Uterus (tissue), 2 donors: ENCODE measurements at regions not wholly inside any gene's neighbourhood (a gene's known extent, or its start where the extent isn't known, plus 50 kb on each side); places are given as distances from the start of the nearest gene placed in this dataset.

ENCODE experiments used
- POLR2A ChIP-seq, 2 donors: fragments of 450-650 bp; IDR thresholded peaks; one replicate each; pipeline ENCODE4 v1.6.1; 2016; ENCODE audit warnings: antibody characterized with exemption in 2 of 2, mild to moderate bottlenecking in 1 of 2, moderate library complexity in 1 of 2
- TF ChIP-seq, protein P1 (sequence below), 4 experiments: fragments of 200-600 bp in 2 of 4; fragments of 450-650 bp in 2 of 4; sonication (generic) in 2 of 4; IDR thresholded peaks; one replicate each; pipeline ENCODE4 v1.5.1; 2016 to 2019; ENCODE audit warnings: antibody characterized with exemption in 4 of 4, mild to moderate bottlenecking in 2 of 4, moderate library complexity in 1 of 4

DNA sequence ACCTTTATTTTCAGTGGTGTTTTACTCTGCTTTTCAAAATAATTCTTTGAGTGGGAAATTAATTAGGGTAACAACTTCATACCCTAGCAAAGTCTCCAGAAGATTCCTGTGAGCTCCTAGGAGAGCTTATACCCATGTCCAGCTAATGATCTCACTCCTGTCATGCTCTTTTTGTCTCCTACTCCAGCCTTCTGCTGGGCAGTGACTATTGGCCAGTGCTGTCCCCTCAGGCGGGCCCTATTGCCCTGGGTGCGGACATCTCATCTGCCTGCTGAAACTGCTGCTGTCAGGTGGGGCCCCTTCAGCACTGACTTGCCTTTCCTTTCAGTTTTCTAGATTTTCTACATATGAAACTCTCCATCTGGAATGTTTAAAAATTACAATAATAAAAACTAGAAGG, 80.3 kb downstream of the EBLN1 start:
- no peak for TF ChIP-seq POLR2A (IDR thresholded peaks at IDR 0.05)
- TF ChIP-seq, protein P1, sequence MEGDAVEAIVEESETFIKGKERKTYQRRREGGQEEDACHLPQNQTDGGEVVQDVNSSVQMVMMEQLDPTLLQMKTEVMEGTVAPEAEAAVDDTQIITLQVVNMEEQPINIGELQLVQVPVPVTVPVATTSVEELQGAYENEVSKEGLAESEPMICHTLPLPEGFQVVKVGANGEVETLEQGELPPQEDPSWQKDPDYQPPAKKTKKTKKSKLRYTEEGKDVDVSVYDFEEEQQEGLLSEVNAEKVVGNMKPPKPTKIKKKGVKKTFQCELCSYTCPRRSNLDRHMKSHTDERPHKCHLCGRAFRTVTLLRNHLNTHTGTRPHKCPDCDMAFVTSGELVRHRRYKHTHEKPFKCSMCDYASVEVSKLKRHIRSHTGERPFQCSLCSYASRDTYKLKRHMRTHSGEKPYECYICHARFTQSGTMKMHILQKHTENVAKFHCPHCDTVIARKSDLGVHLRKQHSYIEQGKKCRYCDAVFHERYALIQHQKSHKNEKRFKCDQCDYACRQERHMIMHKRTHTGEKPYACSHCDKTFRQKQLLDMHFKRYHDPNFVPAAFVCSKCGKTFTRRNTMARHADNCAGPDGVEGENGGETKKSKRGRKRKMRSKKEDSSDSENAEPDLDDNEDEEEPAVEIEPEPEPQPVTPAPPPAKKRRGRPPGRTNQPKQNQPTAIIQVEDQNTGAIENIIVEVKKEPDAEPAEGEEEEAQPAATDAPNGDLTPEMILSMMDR (IDR thresholded peaks at IDR 0.05): no peak
